Peyer's patch (tissue), 4 donors: ENCODE measurements at regions not wholly inside any gene's neighbourhood (a gene's known extent, or its start where the extent isn't known, plus 50 kb on each side); places are given as distances from the start of the nearest gene placed in this dataset.

Source experiments
- DNase-seq, 3 donors: peaks; one replicate each; pipeline ENCODE4 v3.0.0-alpha.2; 2017 to 2019
- H3K27ac ChIP-seq, 4 donors: fragments of 200-600 bp; sonication (generic); one replicate each; pipeline ENCODE4 v1.5.1; 2016 to 2019
- H3K27me3 ChIP-seq, 2 donors: fragments of 200-600 bp; sonication (generic); one replicate each; pipeline ENCODE4 v1.5.1; 2019
- H3K36me3 ChIP-seq, 3 donors: fragments of 200-600 bp; sonication (generic); one replicate each; pipeline ENCODE4 v1.5.1; 2016 to 2019
- H3K4me1 ChIP-seq, 4 donors: fragments of 200-600 bp; sonication (generic); one replicate each; pipeline ENCODE4 v1.5.1; 2016 to 2019
- H3K4me3 ChIP-seq, 4 donors: fragments of 200-600 bp; sonication (generic); 1 replicate in 3 of 4; 2 replicates in 1 of 4; pipeline ENCODE4 v1.5.1; 2016 to 2019; ENCODE audit warnings: mild to moderate bottlenecking in 1 of 4
- H3K9me3 ChIP-seq, 4 donors: fragments of 200-600 bp; sonication (generic); one replicate each; pipeline ENCODE4 v1.5.1; 2016 to 2019; ENCODE audit warnings: mild to moderate bottlenecking in 1 of 4
- CTCF ChIP-seq, 6 experiments: fragments of 450-650 bp in 4 of 6; fragments of 200-600 bp in 2 of 6; sonication (generic) in 1 of 6; IDR thresholded peaks; one replicate each; pipeline ENCODE4 v1.5.1; 2017 to 2019; ENCODE audit warnings: antibody characterized with exemption in 6 of 6, mild to moderate bottlenecking in 3 of 6, moderate library complexity in 1 of 6
- POLR2A ChIP-seq, 2 donors: fragments of 450-650 bp; IDR thresholded peaks; one replicate each; pipeline ENCODE4 v1.5.1; 2017; ENCODE audit warnings: antibody characterized with exemption in 2 of 2, mild to moderate bottlenecking in 2 of 2, moderate library complexity in 2 of 2

- no peak overlapping the region for H3K27ac ChIP-seq
- H3K9me3 ChIP-seq: no peaks in the 10 kb centered on the region
- DNase-seq: no peak
- peaks cover 0 to 8% (median 0%) of the 10 kb centered on the region in 4 donors for H3K4me1 ChIP-seq
- H3K36me3 ChIP-seq: no peaks in the 10 kb centered on the region
- no peak overlapping the region for H3K4me3 ChIP-seq
- H3K27me3 ChIP-seq: no peaks in the 10 kb centered on the region
- TF ChIP-seq CTCF (IDR thresholded peaks at IDR 0.05) (no peak), POLR2A (IDR thresholded peaks at IDR 0.05) (no peak)
Measured at GRCh38 chr20:48010623-48011022, 225.3 kb upstream of the SULF2 start.

GRCh38 chr20:48008850-48009515 lies 223.7 kb upstream of the SULF2 start:
- H3K4me1 ChIP-seq: peaks cover 0 to 10% (median 0%) of the 10 kb centered on the region in 4 donors
- TF ChIP-seq CTCF (IDR thresholded peaks at IDR 0.05) (no peak), POLR2A (IDR thresholded peaks at IDR 0.05) (no peak)
- H3K9me3 ChIP-seq: no peaks in the 10 kb centered on the region
- H3K27me3 ChIP-seq: no peaks in the 10 kb centered on the region
- no peak for DNase-seq
- H3K36me3 ChIP-seq: no peaks in the 10 kb centered on the region
- H3K27ac ChIP-seq: no peak overlapping the region
- no peak overlapping the region for H3K4me3 ChIP-seq

- DNase-seq: no peak
- Histone ChIP-seq H3K36me3 (no peaks in the 10 kb centered on the region), H3K9me3 (no peaks in the 10 kb centered on the region), H3K4me3 (no peak overlapping the region), H3K27me3 (no peaks in the 10 kb centered on the region), H3K4me1 (peaks cover 0 to 10% (median 0%) of the 10 kb centered on the region in 4 donors), H3K27ac (no peak overlapping the region)
- TF ChIP-seq POLR2A (IDR thresholded peaks at IDR 0.05): no peak
- no peak for TF ChIP-seq CTCF (IDR thresholded peaks at IDR 0.05)
Measured at GRCh38 chr20:48007351-48007750, 222.1 kb upstream of the SULF2 start.

- Histone ChIP-seq H3K27ac (no peak overlapping the region), H3K27me3 (no peaks in the 10 kb centered on the region), H3K36me3 (no peaks in the 10 kb centered on the region), H3K4me3 (no peak overlapping the region), H3K9me3 (no peaks in the 10 kb centered on the region), H3K4me1 (peaks cover 0 to 10% (median 0%) of the 10 kb centered on the region in 4 donors)
- peak in 2 of 3 donors; percentile 46 to 61 for DNase-seq
- TF ChIP-seq POLR2A (IDR thresholded peaks at IDR 0.05) (no peak), CTCF (IDR thresholded peaks at IDR 0.05) (no peak)
Measured at GRCh38 chr20:48006036-48006833, 221.0 kb upstream of the SULF2 start.

- TF ChIP-seq CTCF (IDR thresholded peaks at IDR 0.05) (no peak), POLR2A (IDR thresholded peaks at IDR 0.05) (no peak)
Measured at GRCh38 chr20:48003021-48003420, 217.7 kb upstream of the SULF2 start.

More at GRCh38 chr20:48003021-48003420, 217.7 kb upstream of the SULF2 start:
- Histone ChIP-seq H3K27ac (peak overlapping the region in 1 of 4 donors; percentile 4), H3K4me1 (peaks cover 0 to 10% (median 0%) of the 10 kb centered on the region in 4 donors), H3K4me3 (no peak overlapping the region), H3K9me3 (no peaks in the 10 kb centered on the region), H3K36me3 (no peaks in the 10 kb centered on the region), H3K27me3 (no peaks in the 10 kb centered on the region)
- no peak for DNase-seq
